ENCODE measurements at regions not wholly inside any gene's neighbourhood (a gene's known extent, or its start where the extent isn't known, plus 50 kb on each side); places are given as distances from the start of the nearest gene placed in this dataset.
"Not testable (repeated sequence)": the region's sequence is repeated elsewhere in the genome, so short reads cannot be mapped to it uniquely, and the experiment has no call there.

GRCh38 chrY:18599606-18600005 is 53.1 kb downstream of the HSFY1 start:
- H3K4me3 ChIP-seq; intact Hi-C loops (cut with DNase I): not testable (repeated sequence)
- WGBS, 4 donors: no CpG with 5 or more reads among the region's 5 CpGs

GRCh38 chrY:18601287-18601686 is 54.8 kb downstream of the HSFY1 start:
- intact Hi-C loops (cut with DNase I): not testable (repeated sequence)

More at GRCh38 chrY:18599606-18600005, 53.1 kb downstream of the HSFY1 start:
- not testable (repeated sequence) for H3K4me1 ChIP-seq (replicated peaks in 1 of 2); H3K27ac ChIP-seq; H3K9me3 ChIP-seq (replicated peaks in 1 of 3); DNase-seq; H3K36me3 ChIP-seq (replicated peaks in 1 of 2); H3K27me3 ChIP-seq

GRCh38 chrY:18606251-18606650 is 59.7 kb downstream of the HSFY1 start:
- H3K4me3 ChIP-seq; H3K4me1 ChIP-seq (replicated peaks in 1 of 2); intact Hi-C loops (cut with DNase I); H3K27ac ChIP-seq; H3K27me3 ChIP-seq; H3K36me3 ChIP-seq (replicated peaks in 1 of 2); DNase-seq; H3K9me3 ChIP-seq (replicated peaks in 1 of 3): not testable (repeated sequence)
- no CpG with 5 or more reads among the region's 5 CpGs for WGBS, 4 donors

More at GRCh38 chrY:18601287-18601686, 54.8 kb downstream of the HSFY1 start:
- not testable (repeated sequence) for H3K27me3 ChIP-seq; H3K9me3 ChIP-seq (replicated peaks in 1 of 3); DNase-seq; H3K4me3 ChIP-seq; H3K4me1 ChIP-seq (replicated peaks in 1 of 2); H3K36me3 ChIP-seq (replicated peaks in 1 of 2); H3K27ac ChIP-seq
- no CpG with 5 or more reads among the region's 2 CpGs for WGBS, 4 donors

DNA sequence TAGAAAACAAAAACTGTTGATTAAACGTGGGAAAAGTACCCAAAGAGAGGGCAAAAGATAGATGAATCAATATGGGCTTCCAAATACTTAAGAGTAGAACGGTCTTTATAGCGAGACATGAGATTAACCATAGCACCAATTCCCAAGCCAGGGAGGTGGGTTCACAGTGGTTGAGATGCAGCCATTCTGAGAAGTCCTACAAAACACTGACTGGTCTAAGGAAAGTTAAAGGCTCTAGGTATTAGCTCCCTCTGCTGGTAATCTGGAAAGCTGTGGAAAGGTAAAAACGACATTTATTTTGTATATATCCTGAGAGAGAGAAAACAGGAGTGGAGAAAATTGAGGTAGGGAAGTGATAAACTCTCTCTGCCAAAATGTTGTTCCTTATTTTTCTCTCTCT is 61.7 kb downstream of the HSFY1 start:
- H3K27ac ChIP-seq; intact Hi-C loops (cut with DNase I); H3K4me3 ChIP-seq; H3K9me3 ChIP-seq (replicated peaks in 1 of 3); H3K27me3 ChIP-seq; H3K36me3 ChIP-seq (replicated peaks in 1 of 2); H3K4me1 ChIP-seq (replicated peaks in 1 of 2); DNase-seq: not testable (repeated sequence)
- WGBS, 4 donors: no CpG with 5 or more reads among the region's 4 CpGs

DNA sequence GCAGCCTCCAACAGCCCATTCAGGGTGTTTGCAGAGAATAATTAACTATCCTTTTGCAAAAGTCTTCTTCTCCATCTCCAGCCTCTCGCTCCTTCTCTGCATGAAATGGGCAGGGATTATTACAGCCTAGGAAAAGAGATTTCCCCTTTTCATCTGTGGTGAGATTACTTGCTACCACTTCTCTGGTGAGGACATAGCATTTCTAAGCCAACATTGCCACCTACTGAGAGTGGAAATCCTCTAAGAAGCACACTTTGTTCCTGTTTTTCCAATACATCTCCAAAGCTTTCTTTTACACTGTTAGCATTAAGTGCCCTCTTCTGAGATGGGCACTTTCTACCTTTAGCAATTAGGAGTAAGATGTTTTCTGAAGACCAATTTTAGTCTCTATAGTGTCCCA is 69.3 kb downstream of the HSFY1 start:
- intact Hi-C loops (cut with DNase I); H3K4me3 ChIP-seq; H3K4me1 ChIP-seq (replicated peaks in 1 of 2); H3K9me3 ChIP-seq (replicated peaks in 1 of 3); H3K27me3 ChIP-seq; DNase-seq; H3K27ac ChIP-seq; H3K36me3 ChIP-seq (replicated peaks in 1 of 2): not testable (repeated sequence)
- no CpG with 5 or more reads among the region's 1 CpG for WGBS, 4 donors

DNA sequence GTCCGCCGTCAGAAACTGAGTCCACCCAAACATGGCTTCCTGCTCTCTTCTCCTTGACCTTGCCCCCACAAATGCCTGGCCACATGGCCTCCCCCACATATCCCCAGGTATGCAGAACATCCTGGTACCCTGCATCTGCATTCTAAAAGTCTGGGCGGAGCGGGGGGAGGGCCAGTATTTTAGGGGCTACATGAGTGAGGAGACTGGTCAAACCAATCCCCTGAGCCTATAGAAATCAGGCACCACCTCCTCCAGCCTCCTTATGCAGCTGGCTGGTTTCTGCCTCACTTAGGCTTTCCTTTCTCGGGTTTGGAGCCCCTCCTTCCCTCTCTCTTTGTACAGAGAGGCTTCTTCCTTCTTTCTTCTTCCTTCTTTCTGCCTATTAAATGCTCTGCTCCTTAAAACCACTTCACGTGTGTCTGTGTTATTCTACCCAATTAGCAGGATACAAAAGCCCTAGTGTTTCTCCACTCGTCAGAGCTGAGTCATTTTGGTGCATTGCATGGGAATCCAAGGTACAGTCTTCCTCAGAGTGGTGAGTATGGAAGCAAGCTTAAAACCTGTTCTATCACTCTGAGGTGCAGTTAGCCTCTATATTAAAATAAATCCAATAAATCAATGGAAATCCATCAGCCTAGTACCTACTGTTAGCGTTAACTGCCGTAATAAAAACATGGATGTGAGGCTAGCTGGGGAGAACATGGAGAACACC is 83.4 kb downstream of the HSFY1 start:
- H3K4me1 ChIP-seq (replicated peaks in 1 of 2); H3K9me3 ChIP-seq (replicated peaks in 1 of 3); DNase-seq; H3K27me3 ChIP-seq; H3K4me3 ChIP-seq; H3K36me3 ChIP-seq (replicated peaks in 1 of 2); intact Hi-C loops (cut with DNase I); H3K27ac ChIP-seq: not testable (repeated sequence)
- no CpG with 5 or more reads among the region's 9 CpGs for WGBS, 4 donors

DNA sequence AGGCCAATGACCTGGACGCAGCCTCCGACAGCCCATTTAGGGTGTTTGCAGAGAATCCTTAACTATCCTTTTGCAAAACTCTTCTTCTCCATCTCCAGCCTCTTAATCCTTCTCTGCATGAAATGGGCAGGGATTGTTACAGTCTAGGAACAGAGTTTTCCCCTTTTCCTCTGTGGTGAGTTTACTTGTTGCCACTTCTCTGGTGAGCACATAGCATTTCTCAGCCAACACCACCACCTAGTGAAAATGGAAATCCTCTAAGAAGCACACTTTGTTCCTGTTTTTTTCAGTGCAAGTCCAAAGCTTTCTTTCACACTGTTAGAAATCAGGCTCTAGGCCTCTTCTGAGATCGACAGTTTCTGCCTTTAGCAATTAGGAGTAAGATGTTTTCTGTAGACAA is 84.1 kb downstream of the HSFY1 start:
- H3K27ac ChIP-seq; intact Hi-C loops (cut with DNase I); H3K27me3 ChIP-seq; H3K9me3 ChIP-seq (replicated peaks in 1 of 3); H3K36me3 ChIP-seq (replicated peaks in 1 of 2); H3K4me1 ChIP-seq (replicated peaks in 1 of 2); DNase-seq; H3K4me3 ChIP-seq: not testable (repeated sequence)
- WGBS, 4 donors: no CpG with 5 or more reads among the region's 3 CpGs

DNA sequence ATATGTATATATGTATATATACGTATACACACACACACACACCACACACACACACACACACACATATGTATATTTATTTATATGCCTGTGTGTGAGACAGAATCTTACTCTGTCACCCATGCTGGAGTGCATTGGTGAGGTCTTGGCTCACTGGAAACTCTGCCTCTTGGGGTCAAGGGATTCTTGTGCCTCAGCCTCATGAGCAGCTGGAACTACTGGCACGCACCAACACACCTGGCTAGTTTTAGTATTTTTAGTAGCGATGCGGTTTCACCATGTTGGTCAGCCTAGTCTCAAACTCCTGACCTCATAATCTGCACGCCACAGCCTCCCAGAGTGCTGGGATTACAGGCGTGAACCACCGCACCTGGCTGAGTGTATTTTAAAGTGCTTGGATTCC is 85.1 kb downstream of the HSFY1 start:
- H3K9me3 ChIP-seq (replicated peaks in 1 of 3); DNase-seq; H3K4me1 ChIP-seq (replicated peaks in 1 of 2); H3K4me3 ChIP-seq; H3K27ac ChIP-seq; H3K36me3 ChIP-seq (replicated peaks in 1 of 2); H3K27me3 ChIP-seq; intact Hi-C loops (cut with DNase I): not testable (repeated sequence)
- WGBS, 4 donors: no CpG with 5 or more reads among the region's 7 CpGs

All from adrenal gland (tissue), 9 donors.